NCI-H1694 (cell line): ENCODE measurements at regions not wholly inside any gene's neighbourhood (a gene's known extent, or its start where the extent isn't known, plus 50 kb on each side); places are given as distances from the start of the nearest gene placed in this dataset.
"Not testable (repeated sequence)": the region's sequence is repeated elsewhere in the genome, so short reads cannot be mapped to it uniquely, and the experiment has no call there.

Experiments
- DNase-seq: peaks from one replicate; lab custom pipeline; 2025; lab: John Stamatoyannopoulos, UW

- no peak for DNase-seq
These were observed 199.1 kb downstream of the FZD1 start for GRCh38 chr7:91463330-91463729.

GRCh38 chr7:91465595-91466061, 201.4 kb downstream of the FZD1 start:
- no peak for DNase-seq

DNA sequence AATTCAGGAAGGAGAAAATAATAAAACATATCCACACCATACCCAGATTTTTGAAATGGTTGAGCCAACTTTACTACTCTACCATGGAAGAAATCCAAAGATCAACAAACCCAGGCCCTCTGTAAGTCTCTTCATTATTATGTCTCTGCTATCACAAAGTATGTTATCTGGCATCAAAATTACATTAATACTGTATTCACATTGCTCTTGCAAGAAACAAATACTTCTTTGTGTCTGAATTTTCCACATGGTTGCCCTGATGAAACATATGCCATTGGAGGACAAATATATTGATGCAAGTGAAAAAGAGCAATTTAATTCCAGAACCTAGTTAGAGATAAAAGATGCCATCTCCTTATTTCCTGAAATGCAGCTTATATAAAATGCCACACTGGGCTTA, 204.0 kb downstream of the FZD1 start:
- DNase-seq = no peak

DNA sequence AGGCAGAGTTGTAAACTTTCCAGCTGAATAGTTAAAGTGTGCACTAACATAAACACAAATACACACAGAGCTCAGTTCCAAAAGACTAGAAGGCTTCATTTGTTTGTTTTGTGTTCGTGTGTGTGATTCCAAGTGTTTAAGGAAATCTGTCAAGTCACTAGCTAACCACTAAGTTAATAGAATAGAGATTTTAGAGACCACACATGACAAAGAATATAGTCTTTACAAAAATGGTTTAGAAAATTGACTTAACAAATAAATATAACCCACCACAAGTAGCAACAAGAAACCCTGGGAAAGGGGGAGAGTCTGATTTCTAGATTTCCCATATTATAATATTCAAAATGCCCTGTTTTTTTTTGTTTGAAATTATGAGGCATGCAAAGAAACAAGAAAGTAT, 209.4 kb downstream of the FZD1 start:
- no peak for DNase-seq

GRCh38 chr7:91474074-91474473, 209.8 kb downstream of the FZD1 start:
- no peak for DNase-seq

DNA sequence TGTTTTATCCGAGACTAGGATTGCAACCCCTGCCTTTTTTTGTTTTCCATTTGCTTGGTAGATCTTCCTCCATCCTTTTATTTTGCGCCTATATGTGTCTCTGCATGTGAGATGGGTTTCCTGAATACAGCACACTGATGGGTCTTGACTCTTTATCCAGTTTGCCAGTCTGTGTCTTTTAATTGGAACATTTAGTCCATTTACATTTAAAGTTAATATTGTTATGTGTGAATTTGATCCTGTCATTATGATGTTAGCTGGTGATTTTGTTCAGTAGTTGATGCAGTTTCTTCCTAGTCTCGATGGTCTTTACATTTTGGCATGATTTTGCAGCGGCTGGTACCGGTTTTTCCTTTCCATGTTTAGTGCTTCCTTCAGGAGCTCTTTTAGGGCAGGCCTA, 216.2 kb downstream of the FZD1 start:
- not testable (repeated sequence) for DNase-seq

DNA sequence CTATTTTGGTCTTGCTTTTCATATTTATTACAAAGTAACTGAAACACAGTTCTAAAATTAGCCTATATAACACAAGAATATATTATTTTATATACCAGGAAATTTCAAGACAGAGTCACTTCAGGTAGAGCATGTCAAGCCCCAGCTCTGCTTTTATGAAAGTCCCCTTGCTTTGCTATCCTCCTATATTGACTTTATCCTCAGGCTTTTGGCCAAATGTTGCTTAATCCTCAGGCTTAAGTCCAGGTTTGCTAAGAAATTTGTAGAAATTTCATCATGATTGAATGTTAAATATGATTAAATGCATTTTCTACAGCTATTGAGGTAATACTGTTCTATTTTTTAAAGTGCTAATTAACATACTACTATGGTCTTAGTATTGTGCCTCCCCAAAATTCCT, 227.6 kb downstream of the FZD1 start:
- DNase-seq = no peak

DNA sequence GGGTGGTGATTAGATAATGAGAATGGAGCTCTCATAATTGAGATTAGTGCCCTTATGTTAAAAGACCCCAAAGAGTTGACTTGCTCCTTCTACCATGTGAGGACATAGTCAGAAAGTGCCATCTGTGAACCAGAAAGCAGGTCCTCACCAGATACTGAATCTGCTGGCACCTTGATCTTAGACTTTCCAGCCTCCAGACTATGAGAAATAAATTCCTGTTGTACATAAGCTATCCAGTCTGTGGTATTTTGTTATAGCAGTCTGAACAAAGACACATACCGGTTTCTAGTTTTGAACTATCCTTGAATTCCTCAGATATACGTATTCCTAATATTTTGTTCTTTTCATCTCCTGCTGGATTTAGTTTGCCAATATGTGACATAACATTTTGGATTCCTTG, 228.1 kb downstream of the FZD1 start:
- no peak for DNase-seq

DNA sequence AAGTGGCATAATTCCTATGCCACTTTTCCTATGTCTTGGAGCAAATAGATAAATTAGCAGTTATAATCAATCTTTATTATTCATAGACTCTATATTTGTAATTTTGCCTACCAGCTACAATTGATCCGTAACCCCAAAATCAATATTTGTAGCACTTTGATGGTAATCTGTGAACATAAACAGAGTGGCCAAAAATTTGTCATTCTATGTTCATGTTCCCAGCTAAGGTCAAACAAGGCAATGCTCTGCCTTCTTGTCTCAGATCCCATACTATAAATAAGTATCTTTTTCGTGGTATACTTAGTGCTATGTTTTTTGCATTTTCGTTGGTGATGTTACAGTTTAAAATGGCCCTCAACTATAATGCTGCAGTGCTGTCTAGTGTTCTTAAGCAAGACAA, 228.5 kb downstream of the FZD1 start:
- no peak for DNase-seq

- no peak for DNase-seq
These were observed 230.2 kb downstream of the FZD1 start for GRCh38 chr7:91494450-91494849.

DNA sequence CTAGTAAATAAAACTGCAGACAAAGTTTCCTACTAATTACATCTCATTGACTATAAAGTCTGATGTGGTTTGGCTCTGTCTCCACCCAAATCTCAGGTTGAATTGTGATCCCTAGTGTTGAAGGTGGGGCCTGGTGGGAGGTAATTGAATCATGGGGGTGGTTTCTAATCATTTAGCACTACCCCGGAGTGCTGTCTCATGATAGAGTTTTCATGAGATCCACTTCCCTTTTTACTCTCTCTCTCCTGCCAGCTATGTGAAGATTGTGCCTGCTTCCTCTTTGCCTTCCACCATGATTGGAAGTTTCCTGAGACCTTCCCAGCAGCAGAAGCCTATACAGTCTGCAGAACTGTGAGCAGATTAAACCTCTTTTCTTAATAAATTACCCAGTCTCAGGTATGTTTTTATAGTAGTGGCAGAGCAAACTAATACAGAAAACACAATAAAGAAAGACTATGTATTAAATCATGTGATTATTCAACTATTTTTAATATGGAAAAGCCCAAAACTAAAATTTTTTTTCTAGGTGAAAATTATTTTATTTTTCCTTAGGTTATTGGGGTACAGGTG, 232.1 kb downstream of the FZD1 start:
- DNase-seq = no peak

GRCh38 chr7:91497277-91497676, 233.0 kb downstream of the FZD1 start:
- DNase-seq = not testable (repeated sequence)

- no peak for DNase-seq
These were observed 239.8 kb downstream of the FZD1 start for GRCh38 chr7:91503934-91504555.

- DNase-seq = no peak
These were observed 240.7 kb downstream of the FZD1 start for GRCh38 chr7:91504919-91505318.

GRCh38 chr7:91506966-91507365, 242.7 kb downstream of the FZD1 start:
- not testable (repeated sequence) for DNase-seq

DNA sequence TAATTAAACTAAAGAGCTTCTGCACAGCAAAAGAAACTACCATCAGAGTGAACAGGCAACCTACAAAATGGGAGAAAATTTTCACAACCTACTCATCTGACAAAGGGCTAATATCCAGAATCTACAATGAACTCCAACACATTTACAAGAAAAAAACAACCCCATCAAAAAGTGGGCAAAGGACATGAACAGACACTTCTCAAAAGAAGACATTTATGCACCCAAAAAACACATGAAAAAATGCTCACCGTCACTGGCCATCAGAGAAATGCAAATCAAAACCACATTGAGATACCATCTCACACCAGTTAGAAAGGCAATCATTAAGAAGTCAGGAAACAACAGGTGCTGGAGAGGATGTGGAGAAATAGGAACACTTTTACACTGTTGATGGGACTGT, 247.6 kb downstream of the FZD1 start:
- not testable (repeated sequence) for DNase-seq

- DNase-seq = no peak
These were observed 248.7 kb downstream of the FZD1 start for GRCh38 chr7:91512958-91513357.

- no peak for DNase-seq
These were observed 250.4 kb downstream of the FZD1 start for GRCh38 chr7:91514591-91514990.

DNA sequence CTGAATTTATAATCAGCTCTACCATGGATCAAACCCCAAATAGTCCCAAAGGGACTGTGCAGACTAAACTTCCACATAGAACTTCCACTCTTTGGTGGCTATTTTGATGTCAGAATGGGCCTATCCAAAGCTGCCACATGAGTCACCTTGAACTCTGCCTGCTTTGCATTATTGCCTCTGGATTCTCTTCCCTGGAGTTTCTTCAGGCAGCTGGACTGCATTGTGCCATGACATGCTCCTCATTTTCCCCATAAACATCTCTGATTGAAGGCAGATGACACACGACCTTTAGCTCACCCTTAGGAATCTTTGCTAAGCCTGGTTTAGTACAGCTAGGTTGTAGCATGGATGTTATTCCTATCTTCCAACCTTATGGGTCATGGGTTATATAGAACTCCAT, 251.7 kb downstream of the FZD1 start:
- DNase-seq = no peak

DNA sequence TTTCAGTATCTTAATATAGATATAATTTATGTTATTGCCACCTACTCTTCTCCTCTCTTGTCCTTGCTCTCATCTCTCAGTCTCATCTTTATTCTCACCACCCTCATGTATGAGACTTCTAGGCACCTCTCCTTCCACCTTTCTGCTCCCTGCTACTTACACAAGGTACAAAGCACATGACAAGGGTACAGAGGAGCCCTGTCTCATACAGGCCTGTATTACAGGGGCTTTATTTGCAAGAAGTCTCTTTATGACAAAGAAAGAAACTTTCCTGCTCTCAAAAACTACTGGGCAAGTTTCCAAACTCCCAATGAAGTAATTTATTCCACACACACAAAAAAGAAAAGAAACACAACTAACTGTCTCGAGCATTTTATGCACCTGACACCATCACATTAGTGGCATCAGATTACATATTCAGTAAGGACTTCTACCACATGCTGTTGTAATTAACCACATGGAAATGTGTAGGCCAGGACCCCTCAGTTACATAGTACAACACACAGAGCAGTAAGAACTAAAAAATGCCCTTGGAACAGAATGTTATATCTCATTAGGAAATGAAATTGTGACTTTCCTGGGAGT, 253.1 kb downstream of the FZD1 start:
- DNase-seq = no peak

- no peak for DNase-seq
These were observed 253.8 kb downstream of the FZD1 start for GRCh38 chr7:91518058-91518457.

GRCh38 chr7:91519241-91520158, 255.3 kb downstream of the FZD1 start:
- DNase-seq = no peak

- DNase-seq = peak; percentile 85
These were observed 256.4 kb downstream of the FZD1 start for GRCh38 chr7:91520645-91521044.
